ENCODE measurements at regions not wholly inside any gene's neighbourhood (a gene's known extent, or its start where the extent isn't known, plus 50 kb on each side); places are given as distances from the start of the nearest gene placed in this dataset.
"Not testable (repeated sequence)": the region's sequence is repeated elsewhere in the genome, so short reads cannot be mapped to it uniquely, and the experiment has no call there.

GRCh38 chr4:125760201-125760819, 445.6 kb downstream of the FAT4 start:
- no peak for DNase-seq

GRCh38 chr4:125760956-125761355, 446.2 kb downstream of the FAT4 start:
- no peak for DNase-seq

GRCh38 chr4:125762537-125762936, 447.8 kb downstream of the FAT4 start:
- DNase-seq = no peak

GRCh38 chr4:125765941-125766340, 451.2 kb downstream of the FAT4 start:
- DNase-seq = no peak

GRCh38 chr4:125770814-125771398, 456.2 kb downstream of the FAT4 start:
- no peak for DNase-seq

GRCh38 chr4:125772680-125773079, 457.9 kb downstream of the FAT4 start:
- no peak for DNase-seq

- no peak for DNase-seq
These were observed 458.7 kb downstream of the FAT4 start for GRCh38 chr4:125773502-125773901.

GRCh38 chr4:125773931-125774330, 459.2 kb downstream of the FAT4 start:
- no peak for DNase-seq

- no peak for DNase-seq
These were observed 461.4 kb downstream of the FAT4 start for GRCh38 chr4:125776146-125776545.

- DNase-seq = no peak
These were observed 465.4 kb downstream of the FAT4 start for GRCh38 chr4:125780164-125780563.

- DNase-seq = no peak
These were observed 466.0 kb downstream of the FAT4 start for GRCh38 chr4:125780747-125781146.

- DNase-seq = no peak
These were observed 466.9 kb downstream of the FAT4 start for GRCh38 chr4:125781651-125782050.

- DNase-seq = no peak
These were observed 470.0 kb downstream of the FAT4 start for GRCh38 chr4:125784741-125785140.

GRCh38 chr4:125787707-125788106, 473.0 kb downstream of the FAT4 start:
- DNase-seq = no peak

GRCh38 chr4:125789023-125789422, 474.3 kb downstream of the FAT4 start:
- no peak for DNase-seq

GRCh38 chr4:125791896-125792295, 477.1 kb downstream of the FAT4 start:
- no peak for DNase-seq

GRCh38 chr4:125794989-125795388, 480.2 kb downstream of the FAT4 start:
- DNase-seq = no peak

GRCh38 chr4:125796138-125796537, 481.4 kb downstream of the FAT4 start:
- DNase-seq = no peak

- not testable (repeated sequence) for DNase-seq
These were observed 482.9 kb downstream of the FAT4 start for GRCh38 chr4:125797621-125798020.

- DNase-seq = no peak
These were observed 486.6 kb downstream of the FAT4 start for GRCh38 chr4:125801373-125801772.

- no peak for DNase-seq
These were observed 487.2 kb downstream of the FAT4 start for GRCh38 chr4:125801924-125802323.

- no peak for DNase-seq
These were observed 493.3 kb downstream of the FAT4 start for GRCh38 chr4:125808022-125808421.

- no peak for DNase-seq
These were observed 493.8 kb downstream of the FAT4 start for GRCh38 chr4:125808570-125808969.

GRCh38 chr4:125811892-125812291, 497.1 kb downstream of the FAT4 start:
- no peak for DNase-seq
